ENCODE measurements at regions not wholly inside any gene's neighbourhood (a gene's known extent, or its start where the extent isn't known, plus 50 kb on each side); places are given as distances from the start of the nearest gene placed in this dataset.

DNA sequence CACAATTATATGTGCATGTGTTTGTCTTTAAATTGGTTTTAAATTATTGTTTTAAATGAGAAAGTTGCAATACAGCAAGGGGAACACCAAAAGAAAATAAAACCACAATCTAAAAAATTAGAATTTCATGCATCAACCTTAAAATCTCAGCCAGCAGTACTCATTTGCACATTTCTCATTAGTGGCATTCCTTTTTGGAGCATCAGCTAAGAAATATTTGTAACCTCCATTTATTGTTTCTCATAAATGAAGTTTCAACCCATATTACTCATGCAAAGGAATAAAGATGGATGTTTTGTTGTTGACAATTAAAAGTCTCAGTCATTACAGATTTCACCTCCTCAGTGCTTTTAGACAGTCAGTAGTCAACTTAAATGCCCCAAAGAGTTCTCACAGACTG is 160.1 kb downstream of the TBX15 start:
- H3K27me3 ChIP-seq: no peaks in the 10 kb centered on the region
- TF ChIP-seq EP300 (IDR thresholded peaks at IDR 0.05) (no peak), POLR2A (IDR thresholded peaks at IDR 0.05) (no peak)
- TF ChIP-seq, protein P1, sequence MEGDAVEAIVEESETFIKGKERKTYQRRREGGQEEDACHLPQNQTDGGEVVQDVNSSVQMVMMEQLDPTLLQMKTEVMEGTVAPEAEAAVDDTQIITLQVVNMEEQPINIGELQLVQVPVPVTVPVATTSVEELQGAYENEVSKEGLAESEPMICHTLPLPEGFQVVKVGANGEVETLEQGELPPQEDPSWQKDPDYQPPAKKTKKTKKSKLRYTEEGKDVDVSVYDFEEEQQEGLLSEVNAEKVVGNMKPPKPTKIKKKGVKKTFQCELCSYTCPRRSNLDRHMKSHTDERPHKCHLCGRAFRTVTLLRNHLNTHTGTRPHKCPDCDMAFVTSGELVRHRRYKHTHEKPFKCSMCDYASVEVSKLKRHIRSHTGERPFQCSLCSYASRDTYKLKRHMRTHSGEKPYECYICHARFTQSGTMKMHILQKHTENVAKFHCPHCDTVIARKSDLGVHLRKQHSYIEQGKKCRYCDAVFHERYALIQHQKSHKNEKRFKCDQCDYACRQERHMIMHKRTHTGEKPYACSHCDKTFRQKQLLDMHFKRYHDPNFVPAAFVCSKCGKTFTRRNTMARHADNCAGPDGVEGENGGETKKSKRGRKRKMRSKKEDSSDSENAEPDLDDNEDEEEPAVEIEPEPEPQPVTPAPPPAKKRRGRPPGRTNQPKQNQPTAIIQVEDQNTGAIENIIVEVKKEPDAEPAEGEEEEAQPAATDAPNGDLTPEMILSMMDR (IDR thresholded peaks at IDR 0.05): no peak
- peaks cover 0 to 7% (median 0%) of the 10 kb centered on the region in 4 donors for H3K9me3 ChIP-seq
- no peak for DNase-seq (ENCODE audit: low spot score in 2 of 2)
- H3K36me3 ChIP-seq: no peaks in the 10 kb centered on the region
- no peak overlapping the region for H3K4me3 ChIP-seq
- no peaks in the 10 kb centered on the region for H3K4me1 ChIP-seq
- no peak overlapping the region for H3K27ac ChIP-seq

DNA sequence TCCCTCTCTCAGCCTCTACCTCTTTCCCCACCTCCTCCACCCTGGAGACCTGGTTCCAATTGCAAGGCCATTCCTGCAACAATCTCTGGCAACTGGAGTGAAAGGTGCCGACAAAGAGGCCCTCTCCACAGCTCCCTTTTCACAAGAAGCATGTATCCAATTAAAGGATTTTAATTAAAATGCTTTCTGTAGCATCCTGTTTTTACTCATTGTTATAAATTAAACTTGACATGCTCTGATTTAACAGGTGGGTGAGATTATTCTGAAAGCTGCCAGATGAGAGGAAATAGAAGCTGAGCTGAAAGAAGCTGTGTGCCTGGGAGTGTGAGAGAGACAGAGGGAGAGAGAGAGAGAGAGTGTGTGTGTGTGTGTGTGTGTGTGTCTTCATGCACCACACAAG is 160.5 kb downstream of the TBX15 start:
- TF ChIP-seq EP300 (IDR thresholded peaks at IDR 0.05): no peak
- no peak for TF ChIP-seq POLR2A (IDR thresholded peaks at IDR 0.05)
- TF ChIP-seq, protein P1 (IDR thresholded peaks at IDR 0.05): no peak
- Histone ChIP-seq H3K27me3 (no peaks in the 10 kb centered on the region), H3K4me3 (no peak overlapping the region), H3K27ac (no peak overlapping the region), H3K36me3 (no peaks in the 10 kb centered on the region), H3K4me1 (no peaks in the 10 kb centered on the region), H3K9me3 (peaks cover 0 to 7% (median 0%) of the 10 kb centered on the region in 4 donors)
- 63 to 74% methylated on average over 1 of the region's 1 CpG for WGBS, 2 donors
- no peak for DNase-seq (ENCODE audit: low spot score in 2 of 2)

DNA sequence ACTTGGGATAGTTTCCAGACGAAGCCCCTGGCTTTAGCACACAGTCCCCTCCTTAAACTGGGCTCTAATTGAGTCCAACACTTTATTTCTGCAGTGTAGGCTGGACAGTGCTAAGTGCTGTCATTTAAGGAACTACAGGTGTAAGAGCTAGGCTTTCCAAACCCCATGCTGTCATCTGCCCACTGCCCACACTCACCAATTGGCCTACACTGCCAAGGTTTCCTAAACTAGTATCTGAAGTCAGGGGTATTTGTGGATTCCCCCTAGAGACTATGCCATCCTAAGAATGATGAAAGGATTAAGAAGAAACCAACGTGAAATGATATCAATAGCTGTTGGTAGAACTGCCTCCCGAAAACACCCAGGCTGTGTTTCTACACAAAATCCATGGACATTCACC is 160.9 kb downstream of the TBX15 start:
- H3K9me3 ChIP-seq: peaks cover 0 to 7% (median 0%) of the 10 kb centered on the region in 4 donors
- peaks cover 0 to under 1% (median 0%) of the 10 kb centered on the region in 4 donors for H3K4me1 ChIP-seq
- no peaks in the 10 kb centered on the region for H3K36me3 ChIP-seq
- no peaks in the 10 kb centered on the region for H3K27me3 ChIP-seq
- TF ChIP-seq POLR2A (IDR thresholded peaks at IDR 0.05): no peak
- no peak for TF ChIP-seq EP300 (IDR thresholded peaks at IDR 0.05)
- TF ChIP-seq, protein P1 (IDR thresholded peaks at IDR 0.05): no peak
- 72 to 80% methylated on average over 3 of the region's 3 CpGs for WGBS, 2 donors
- H3K4me3 ChIP-seq: no peak overlapping the region
- no peak for DNase-seq (ENCODE audit: low spot score in 2 of 2)
- no peak overlapping the region for H3K27ac ChIP-seq

DNA sequence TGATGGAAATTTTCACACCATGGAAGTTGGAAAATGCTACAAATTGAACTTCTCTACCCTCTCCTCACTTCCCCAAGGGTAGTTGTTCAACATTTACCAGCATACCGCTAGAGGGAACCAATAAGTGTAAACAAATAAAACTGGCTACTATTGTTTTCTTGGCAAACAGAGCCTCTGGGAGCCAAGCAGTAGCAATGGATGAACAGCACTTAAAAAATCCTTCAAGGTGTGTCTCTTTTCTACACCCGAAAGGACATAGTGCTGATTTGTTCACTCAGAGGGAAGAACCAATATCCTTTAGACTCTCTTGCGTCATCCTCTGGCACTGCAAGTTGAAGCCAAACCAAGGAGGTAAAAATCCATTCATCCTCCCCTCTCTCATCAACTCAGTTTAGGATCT is 161.5 kb downstream of the TBX15 start:
- peaks cover 0 to 7% (median 0%) of the 10 kb centered on the region in 4 donors for H3K9me3 ChIP-seq
- H3K4me3 ChIP-seq: no peak overlapping the region
- peaks cover 0 to 6% (median 0%) of the 10 kb centered on the region in 4 donors for H3K4me1 ChIP-seq
- H3K27me3 ChIP-seq: no peaks in the 10 kb centered on the region
- no peaks in the 10 kb centered on the region for H3K36me3 ChIP-seq
- WGBS, 2 donors: 76 to 77% methylated on average over 3 of the region's 3 CpGs
- DNase-seq (ENCODE audit: low spot score in 2 of 2): no peak
- H3K27ac ChIP-seq: no peak overlapping the region
- TF ChIP-seq, protein P1 (IDR thresholded peaks at IDR 0.05): no peak
- TF ChIP-seq EP300 (IDR thresholded peaks at IDR 0.05) (no peak), POLR2A (IDR thresholded peaks at IDR 0.05) (no peak)

DNA sequence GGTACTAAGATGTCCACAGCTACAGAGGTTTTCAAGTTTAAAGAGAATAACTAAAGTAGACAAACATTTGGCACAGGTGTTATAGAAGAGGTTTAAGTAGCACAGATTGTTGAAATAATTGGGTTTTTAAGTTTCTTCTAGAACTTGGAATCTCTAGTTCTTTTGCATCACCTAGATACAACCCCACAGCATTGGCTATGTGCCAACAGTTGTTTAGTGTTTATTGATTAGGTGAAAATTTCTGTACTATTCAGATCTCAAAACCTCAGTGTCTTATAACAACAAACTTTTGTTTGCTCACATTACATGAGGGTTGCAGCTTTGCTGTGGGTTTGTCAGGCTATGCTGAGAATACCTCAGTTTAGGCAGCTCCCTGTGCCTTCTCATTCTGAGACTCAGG is 162.5 kb downstream of the TBX15 start:
- H3K36me3 ChIP-seq: no peaks in the 10 kb centered on the region
- no peak overlapping the region for H3K27ac ChIP-seq
- H3K4me3 ChIP-seq: no peak overlapping the region
- no peaks in the 10 kb centered on the region for H3K9me3 ChIP-seq
- peaks cover 0 to 13% (median 0%) of the 10 kb centered on the region in 4 donors for H3K4me1 ChIP-seq
- DNase-seq (ENCODE audit: low spot score in 2 of 2): no peak
- TF ChIP-seq EP300 (IDR thresholded peaks at IDR 0.05): no peak
- TF ChIP-seq, protein P1 (IDR thresholded peaks at IDR 0.05): no peak
- TF ChIP-seq POLR2A (IDR thresholded peaks at IDR 0.05): no peak
- no peaks in the 10 kb centered on the region for H3K27me3 ChIP-seq
